ENCODE measurements at regions not wholly inside any gene's neighbourhood (a gene's known extent, or its start where the extent isn't known, plus 50 kb on each side); places are given as distances from the start of the nearest gene placed in this dataset.

GRCh38 chr2:2673406-2673805, 342.3 kb upstream of the MYT1L start (continued):
- TF ChIP-seq IKZF2 (IDR thresholded peaks at IDR 0.05) (no peak), ATF2 (IDR thresholded peaks at IDR 0.05; ENCODE audit: low read length) (no peak), MLLT1 (IDR thresholded peaks at IDR 0.05) (no peak), TCF3 (IDR thresholded peaks at IDR 0.05; ENCODE audit: borderline replicate concordance, insufficient read depth, low read depth, low read length) (no peak), SIX5 (IDR thresholded peaks at IDR 0.05; ENCODE audit: low read depth, low read length, severe bottlenecking) (no peak), BRCA1 (IDR thresholded peaks at IDR 0.05; ENCODE audit: low read depth, low read length) (no peak), CHD4 (IDR thresholded peaks at IDR 0.05) (no peak), BHLHE40 (IDR thresholded peaks at IDR 0.05; ENCODE audit: borderline replicate concordance in 1 of 2, low read depth in 2 of 2, low read length in 1 of 2) (no peak), KDM1A (IDR thresholded peaks at IDR 0.05; ENCODE audit: borderline replicate concordance) (no peak), NRF1 (conservative IDR thresholded peaks at IDR 0.05; ENCODE audit: low read depth, low read length) (no peak), SMC3 (IDR thresholded peaks at IDR 0.05; ENCODE audit: borderline replicate concordance, low read length) (no peak), TAF1 (IDR thresholded peaks at IDR 0.05; ENCODE audit: borderline replicate concordance, low read depth, low read length) (no peak)

GRCh38 chr2:2672249-2672648, 341.2 kb upstream of the MYT1L start:
- POLR2A ChIA-PET = no interaction called here
- H3K4me2 ChIP-seq (ENCODE audit: control insufficient read depth, insufficient read depth) = no peak overlapping the region
- no TSS peak for BruUV-seq (replicated peaks)
- no peaks in the 10 kb centered on the region for H3K4me1 ChIP-seq (ENCODE audit: control insufficient read depth, insufficient read depth, low read length)
- intact Hi-C loops (cut with micrococcal nuclease; ENCODE audit: unreplicated experiment) (no loop called here), in situ Hi-C loops (cut with MboI) (no loop called here)
- FAIRE-seq = no peak
- H3K27me3 ChIP-seq (replicated peaks in 1 of 2; ENCODE audit: control insufficient read depth in 2 of 2, insufficient read depth in 2 of 2, low read length in 1 of 2) = no peaks in the 10 kb centered on the region; a peak in 1 of 4 replicates
- SMC1A ChIA-PET (ENCODE audit: uncharacterized antibody, unreplicated experiment) = interaction anchor here (1.0 kb wide), 1 partner anchor 33 kb away, joined by 3 read pairs; no protein-coding TSS in a partner anchor
- no peak for ATAC-seq
- no peaks in the 10 kb centered on the region for H4K20me1 ChIP-seq (ENCODE audit: control insufficient read depth, insufficient read depth)
- H3K9me3 ChIP-seq (replicated peaks; ENCODE audit: control insufficient read depth, insufficient read depth, low read length) = no peaks in the 10 kb centered on the region
- no peak overlapping the region for H3K4me3 ChIP-seq
- RAD21 ChIA-PET (ENCODE audit: unreplicated experiment) = no interaction called here
- H3K9ac ChIP-seq (ENCODE audit: control insufficient read depth, insufficient read depth, low read length) = no peak overlapping the region
- 56% methylated on average over 14 of the region's 14 CpGs for WGBS (ENCODE audit: insufficient coverage, insufficient replicate concordance, low lambda C conversion rate, missing lambda C conversion rate)
- no peaks in the 10 kb centered on the region for H3K36me3 ChIP-seq (ENCODE audit: control insufficient read depth in 2 of 2, insufficient read depth in 2 of 2, low read length in 1 of 2)
- H2AFZ ChIP-seq (ENCODE audit: control insufficient read depth, low read depth, low read length) = no peak overlapping the region
- DNase-seq (ENCODE audit: low read depth, low spot score) = no peak
- CTCF ChIA-PET = no interaction called here
- H3K27ac ChIP-seq (ENCODE audit: control insufficient read depth, insufficient read depth) = no peak overlapping the region
- no peaks in the 10 kb centered on the region for H3K79me2 ChIP-seq (ENCODE audit: control insufficient read depth, insufficient read depth, low read length)
- TF ChIP-seq TCF7 (IDR thresholded peaks at IDR 0.05; ENCODE audit: borderline replicate concordance) = no peak
- no peak for TF ChIP-seq ZNF207 (IDR thresholded peaks at IDR 0.05; ENCODE audit: borderline replicate concordance)
- TF ChIP-seq PML (IDR thresholded peaks at IDR 0.05; ENCODE audit: low read length) = no peak
- TF ChIP-seq, protein P1, sequence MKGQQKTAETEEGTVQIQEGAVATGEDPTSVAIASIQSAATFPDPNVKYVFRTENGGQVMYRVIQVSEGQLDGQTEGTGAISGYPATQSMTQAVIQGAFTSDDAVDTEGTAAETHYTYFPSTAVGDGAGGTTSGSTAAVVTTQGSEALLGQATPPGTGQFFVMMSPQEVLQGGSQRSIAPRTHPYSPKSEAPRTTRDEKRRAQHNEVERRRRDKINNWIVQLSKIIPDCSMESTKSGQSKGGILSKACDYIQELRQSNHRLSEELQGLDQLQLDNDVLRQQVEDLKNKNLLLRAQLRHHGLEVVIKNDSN (IDR thresholded peaks at IDR 0.05; ENCODE audit: borderline replicate concordance, extremely low read length, insufficient read depth, low read depth, low read length) = no peak
- TF ChIP-seq, protein P2, sequence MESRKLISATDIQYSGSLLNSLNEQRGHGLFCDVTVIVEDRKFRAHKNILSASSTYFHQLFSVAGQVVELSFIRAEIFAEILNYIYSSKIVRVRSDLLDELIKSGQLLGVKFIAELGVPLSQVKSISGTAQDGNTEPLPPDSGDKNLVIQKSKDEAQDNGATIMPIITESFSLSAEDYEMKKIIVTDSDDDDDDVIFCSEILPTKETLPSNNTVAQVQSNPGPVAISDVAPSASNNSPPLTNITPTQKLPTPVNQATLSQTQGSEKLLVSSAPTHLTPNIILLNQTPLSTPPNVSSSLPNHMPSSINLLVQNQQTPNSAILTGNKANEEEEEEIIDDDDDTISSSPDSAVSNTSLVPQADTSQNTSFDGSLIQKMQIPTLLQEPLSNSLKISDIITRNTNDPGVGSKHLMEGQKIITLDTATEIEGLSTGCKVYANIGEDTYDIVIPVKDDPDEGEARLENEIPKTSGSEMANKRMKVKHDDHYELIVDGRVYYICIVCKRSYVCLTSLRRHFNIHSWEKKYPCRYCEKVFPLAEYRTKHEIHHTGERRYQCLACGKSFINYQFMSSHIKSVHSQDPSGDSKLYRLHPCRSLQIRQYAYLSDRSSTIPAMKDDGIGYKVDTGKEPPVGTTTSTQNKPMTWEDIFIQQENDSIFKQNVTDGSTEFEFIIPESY (IDR thresholded peaks at IDR 0.05) = no peak
- TF ChIP-seq, protein P3, sequence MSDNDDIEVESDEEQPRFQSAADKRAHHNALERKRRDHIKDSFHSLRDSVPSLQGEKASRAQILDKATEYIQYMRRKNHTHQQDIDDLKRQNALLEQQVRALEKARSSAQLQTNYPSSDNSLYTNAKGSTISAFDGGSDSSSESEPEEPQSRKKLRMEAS (IDR thresholded peaks at IDR 0.05; ENCODE audit: low read depth, low read length) = no peak

Measured in GM12878 (cell line).